SK-N-SH (cell line): ENCODE measurements at regions not wholly inside any gene's neighbourhood (a gene's known extent, or its start where the extent isn't known, plus 50 kb on each side); places are given as distances from the start of the nearest gene placed in this dataset.

Experiments used
- CTCF ChIA-PET: fragments of 300-600, 350-600 bp; formaldehyde crosslinking; extraction: SDS; loops from one replicate; lab custom pipeline; 2021; lab: Yijun Ruan, JAX
- POLR2A ChIA-PET: fragments of 350-600 bp; sonication (Branson Sonifier 250); formaldehyde crosslinking; extraction: SDS; loops from one replicate; lab custom pipeline; 2020; ENCODE audit warnings: antibody characterized with exemption, inconsistent platforms; lab: Yijun Ruan, JAX
- DNase-seq: peaks from one replicate; pipeline ENCODE4 v3.0.0; 2012
- H2AFZ ChIP-seq: fragments of 200-600 bp; sonication (generic); 2 replicates; pipeline ENCODE4 v1.8.1; 2016; ENCODE audit warnings: antibody characterized with exemption, mild to moderate bottlenecking, low read depth
- H3F3A ChIP-seq: fragments of 200-600 bp; sonication (generic); replicated peaks from 2 replicates; pipeline ENCODE3; 2016; ENCODE audit warnings: antibody characterized with exemption, mild to moderate bottlenecking; ENCODE audit not compliant: insufficient read depth
- H3K27ac ChIP-seq, 2 experiments: fragments of 200-500 bp in 1 of 2; fragments of 200-600 bp in 1 of 2; sonication (Bioruptor generic) in 1 of 2; sonication (generic), shearing (Covaris generic) in 1 of 2; 2 replicates each; pipeline versions ENCODE4 v1.5.1 to v1.6.1; 2014 to 2016; ENCODE audit warnings: low read depth in 2 of 2, inconsistent platforms in 1 of 2, low read length in 1 of 2, mild to moderate bottlenecking in 1 of 2, mixed read lengths in 1 of 2
- H3K27me3 ChIP-seq: fragments of 200-600 bp; sonication (generic), shearing (Covaris generic); 2 replicates; pipeline ENCODE4 v1.6.1; 2016; ENCODE audit warnings: mixed run types; ENCODE audit not compliant: insufficient read depth
- H3K36me3 ChIP-seq, 2 experiments: fragments of 200-500 bp in 1 of 2; fragments of 200-600 bp in 1 of 2; sonication (Bioruptor generic) in 1 of 2; sonication (generic) in 1 of 2; replicated peaks in 1 of 2; 2 replicates each; pipeline versions ENCODE3 to v1.5.1; 2014 to 2016; ENCODE audit warnings: low read length in 1 of 2, mild to moderate bottlenecking in 1 of 2; ENCODE audit not compliant: insufficient read depth in 2 of 2, control insufficient read depth in 1 of 2
- H3K4me1 ChIP-seq, 2 experiments: fragments of 200-500 bp in 1 of 2; fragments of 200-600 bp in 1 of 2; sonication (Bioruptor generic) in 1 of 2; sonication (generic), shearing (Covaris generic) in 1 of 2; 2 replicates each; pipeline versions ENCODE4 v1.5.1 to v1.6.1; 2014 to 2016; ENCODE audit warnings: low read depth in 1 of 2, low read length in 1 of 2, mixed run types in 1 of 2; ENCODE audit not compliant: insufficient read depth in 2 of 2, control insufficient read depth in 1 of 2
- H3K4me2 ChIP-seq: fragments of 200-600 bp; sonication (generic), shearing (Covaris generic); 2 replicates; pipeline ENCODE4 v1.6.1; 2017; ENCODE audit warnings: mixed run types
- H3K4me3 ChIP-seq, 2 experiments: fragments of 200-500 bp in 1 of 2; fragments of 200-600 bp in 1 of 2; sonication (Bioruptor generic) in 1 of 2; sonication (generic), shearing (Covaris generic) in 1 of 2; 2 replicates each; pipeline versions ENCODE4 v1.5.1 to v1.8.1; 2014 to 2016; ENCODE audit warnings: low read depth in 2 of 2, inconsistent platforms in 1 of 2, low read length in 1 of 2, mild to moderate bottlenecking in 1 of 2, mixed read lengths in 1 of 2, moderate library complexity in 1 of 2
- H3K79me2 ChIP-seq: fragments of 200-600 bp; sonication (generic); 2 replicates; pipeline ENCODE4 v1.8.1; 2017; ENCODE audit warnings: mild to moderate bottlenecking; ENCODE audit not compliant: insufficient read depth
- H3K9ac ChIP-seq: fragments of 200-600 bp; sonication (generic); 2 replicates; pipeline ENCODE4 v1.6.1; 2017; ENCODE audit warnings: mixed run types
- H3K9me2 ChIP-seq: fragments of 200-600 bp; sonication (generic); 2 replicates; pipeline ENCODE4 v1.6.1; 2017; ENCODE audit warnings: mixed run types
- H3K9me3 ChIP-seq: fragments of 200-600 bp; sonication (generic); 2 replicates; pipeline ENCODE4 v1.6.1; 2017; ENCODE audit warnings: mixed run types, mild to moderate bottlenecking, moderate library complexity
- H4K20me1 ChIP-seq: fragments of 200-600 bp; sonication (generic); 2 replicates; pipeline ENCODE4 v1.6.1; 2017; ENCODE audit warnings: mild to moderate bottlenecking, mixed run types; ENCODE audit not compliant: insufficient read depth
- CHD2 ChIP-seq: fragments of 150-350 bp; IDR thresholded peaks from 2 replicates; pipeline ENCODE4 v1.6.1; 2018; ENCODE audit warnings: low read length; ENCODE audit not compliant: partially characterized antibody
- ELF1 ChIP-seq: IDR thresholded peaks from 2 replicates; pipeline ENCODE4 v1.4.0; 2012
- EP300 ChIP-seq, 2 experiments: IDR thresholded peaks; 2 replicates each; pipeline versions ENCODE4 v1.4.0 to v1.6.1; 2012; ENCODE audit warnings: borderline replicate concordance in 1 of 2, low read depth in 1 of 2, low read length in 1 of 2
- FOXM1 ChIP-seq: IDR thresholded peaks from 2 replicates; pipeline ENCODE4 v1.4.0; 2012; ENCODE audit warnings: low read depth, mild to moderate bottlenecking
- GABPA ChIP-seq: IDR thresholded peaks from 2 replicates; pipeline ENCODE4 v1.4.0; 2012; ENCODE audit warnings: low read depth, mild to moderate bottlenecking
- JUND ChIP-seq: IDR thresholded peaks from 2 replicates; pipeline ENCODE4 v1.4.0; 2012
- RAD21 ChIP-seq: IDR thresholded peaks from 2 replicates; pipeline ENCODE4 v1.6.1; 2012; ENCODE audit warnings: mild to moderate bottlenecking, low read length
- SMC3 ChIP-seq: IDR thresholded peaks from 2 replicates; pipeline ENCODE4 v1.6.1; 2012; ENCODE audit warnings: low read depth, low read length, improper control_type of control experiment
- TCF12 ChIP-seq: IDR thresholded peaks from 2 replicates; pipeline ENCODE4 v1.4.0; 2012
- TEAD4 ChIP-seq: IDR thresholded peaks from 2 replicates; pipeline ENCODE4 v1.4.0; 2012; ENCODE audit warnings: mild to moderate bottlenecking, borderline replicate concordance; ENCODE audit not compliant: insufficient read depth
- WGBS: methylation state at CpG from one replicate; pipeline ENCODE4 v1.1.6; 2017; ENCODE audit warnings: low lambda C conversion rate; 5-methylcytosine and 5-hydroxymethylcytosine counted together
- TF ChIP-seq, protein P1 (sequence below): fragments of 150-350 bp; IDR thresholded peaks from 2 replicates; pipeline ENCODE4 v1.6.1; 2016; ENCODE audit warnings: mild to moderate bottlenecking, low read depth, low read length
- TF ChIP-seq, protein P2 (sequence below): IDR thresholded peaks from 2 replicates; pipeline ENCODE4 v1.6.1; 2012; ENCODE audit warnings: mild to moderate bottlenecking, low read depth, low read length, moderate library complexity

DNA sequence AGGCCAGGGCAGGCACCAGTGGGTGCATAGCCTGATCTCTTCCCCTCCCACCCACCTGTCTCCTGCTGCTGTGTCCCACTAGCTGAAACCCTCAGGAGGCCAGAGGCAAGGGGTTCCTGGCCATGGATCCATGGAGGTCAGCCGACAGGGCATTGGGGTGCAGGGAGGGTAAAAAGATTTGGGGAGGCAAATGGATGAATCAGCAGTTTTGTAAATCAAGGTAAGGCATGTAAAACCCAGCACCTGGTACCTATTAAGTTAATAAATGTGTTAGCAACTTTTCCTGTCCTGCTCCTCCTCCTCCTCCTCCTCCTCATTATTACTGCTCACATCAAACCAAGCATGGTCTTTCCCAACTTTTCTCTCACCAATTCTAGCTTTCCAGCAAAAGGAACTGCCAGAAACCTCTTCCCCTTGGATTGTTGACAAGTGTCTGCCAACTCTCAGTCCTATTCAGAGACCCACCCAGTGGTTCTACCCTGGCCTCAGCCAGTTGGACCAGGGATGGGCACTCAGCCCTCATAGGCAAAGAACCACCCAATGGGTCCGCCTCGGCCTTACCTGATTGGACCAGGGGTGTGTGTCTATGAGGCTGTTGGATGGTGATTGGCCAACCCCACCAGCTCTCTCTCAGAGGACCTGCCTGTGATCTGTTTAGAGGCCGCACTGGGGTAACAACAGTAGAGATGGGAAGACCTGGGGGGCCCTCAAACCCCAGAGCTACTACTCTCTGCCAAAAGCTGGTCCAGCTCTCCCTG, 155.7 kb upstream of the GSC start:
- no peaks in the 10 kb centered on the region for H3F3A ChIP-seq
- TF ChIP-seq GABPA (no peak), FOXM1 (no peak)
- TF ChIP-seq, all 33 proteins: peak for 0
- Histone ChIP-seq H3K9me3 (no peaks in the 10 kb centered on the region), H3K9me2 (no peaks in the 10 kb centered on the region), H4K20me1 (no peaks in the 10 kb centered on the region), H3K4me1 (no peaks in the 10 kb centered on the region), H3K36me3 (no peaks in the 10 kb centered on the region), H3K27ac (no peak overlapping the region), H3K4me3 (no peak overlapping the region), H3K27me3 (no peaks in the 10 kb centered on the region), H3K9ac (no peak overlapping the region), H3K4me2 (no peak overlapping the region), H3K79me2 (no peaks in the 10 kb centered on the region), H2AFZ (no peak overlapping the region)
- no peak for DNase-seq
- ChIA-PET POLR2A (no interaction called here), CTCF (no interaction called here)
- WGBS: 63% methylated on average over 4 of the region's 4 CpGs

DNA sequence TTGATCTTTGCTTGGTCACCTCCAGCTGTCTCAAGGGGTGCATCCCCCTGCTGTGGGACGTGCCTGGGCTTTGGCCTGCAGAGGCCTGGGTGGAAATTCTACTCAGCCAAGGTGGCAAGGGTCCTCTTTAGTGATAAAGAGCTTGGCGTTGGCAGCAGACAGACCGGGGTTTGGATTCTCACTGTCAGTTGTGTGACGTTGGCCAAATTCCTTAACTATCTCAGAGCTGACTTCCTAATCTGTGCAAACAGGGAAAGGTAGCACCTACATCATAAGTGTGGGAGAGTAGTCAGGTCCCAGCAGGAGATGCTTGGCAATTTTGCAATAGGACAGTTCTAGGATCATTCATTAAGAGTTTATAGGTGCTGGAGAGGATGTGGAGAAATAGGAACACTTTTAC, 154.3 kb upstream of the GSC start:
- H3F3A ChIP-seq: no peaks in the 10 kb centered on the region
- ChIA-PET CTCF (no interaction called here), POLR2A (no interaction called here)
- 60% methylated on average over 4 of the region's 4 CpGs for WGBS
- H2AFZ ChIP-seq: no peak overlapping the region
- H3K79me2 ChIP-seq: no peaks in the 10 kb centered on the region
- no peaks in the 10 kb centered on the region for H3K4me1 ChIP-seq
- H3K9ac ChIP-seq: no peak overlapping the region
- H3K4me2 ChIP-seq: no peak overlapping the region
- TF ChIP-seq EP300 (IDR thresholded peaks at IDR 0.05; ENCODE audit: borderline replicate concordance in 1 of 2, low read depth in 1 of 2, low read length in 1 of 2) (no peak), JUND (no peak), ELF1 (no peak), RAD21 (no peak), TEAD4 (no peak), SMC3 (no peak), CHD2 (no peak), FOXM1 (no peak), TCF12 (no peak)
- TF ChIP-seq, protein P1, sequence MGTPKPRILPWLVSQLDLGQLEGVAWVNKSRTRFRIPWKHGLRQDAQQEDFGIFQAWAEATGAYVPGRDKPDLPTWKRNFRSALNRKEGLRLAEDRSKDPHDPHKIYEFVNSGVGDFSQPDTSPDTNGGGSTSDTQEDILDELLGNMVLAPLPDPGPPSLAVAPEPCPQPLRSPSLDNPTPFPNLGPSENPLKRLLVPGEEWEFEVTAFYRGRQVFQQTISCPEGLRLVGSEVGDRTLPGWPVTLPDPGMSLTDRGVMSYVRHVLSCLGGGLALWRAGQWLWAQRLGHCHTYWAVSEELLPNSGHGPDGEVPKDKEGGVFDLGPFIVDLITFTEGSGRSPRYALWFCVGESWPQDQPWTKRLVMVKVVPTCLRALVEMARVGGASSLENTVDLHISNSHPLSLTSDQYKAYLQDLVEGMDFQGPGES: no peak
- TF ChIP-seq, protein P2, sequence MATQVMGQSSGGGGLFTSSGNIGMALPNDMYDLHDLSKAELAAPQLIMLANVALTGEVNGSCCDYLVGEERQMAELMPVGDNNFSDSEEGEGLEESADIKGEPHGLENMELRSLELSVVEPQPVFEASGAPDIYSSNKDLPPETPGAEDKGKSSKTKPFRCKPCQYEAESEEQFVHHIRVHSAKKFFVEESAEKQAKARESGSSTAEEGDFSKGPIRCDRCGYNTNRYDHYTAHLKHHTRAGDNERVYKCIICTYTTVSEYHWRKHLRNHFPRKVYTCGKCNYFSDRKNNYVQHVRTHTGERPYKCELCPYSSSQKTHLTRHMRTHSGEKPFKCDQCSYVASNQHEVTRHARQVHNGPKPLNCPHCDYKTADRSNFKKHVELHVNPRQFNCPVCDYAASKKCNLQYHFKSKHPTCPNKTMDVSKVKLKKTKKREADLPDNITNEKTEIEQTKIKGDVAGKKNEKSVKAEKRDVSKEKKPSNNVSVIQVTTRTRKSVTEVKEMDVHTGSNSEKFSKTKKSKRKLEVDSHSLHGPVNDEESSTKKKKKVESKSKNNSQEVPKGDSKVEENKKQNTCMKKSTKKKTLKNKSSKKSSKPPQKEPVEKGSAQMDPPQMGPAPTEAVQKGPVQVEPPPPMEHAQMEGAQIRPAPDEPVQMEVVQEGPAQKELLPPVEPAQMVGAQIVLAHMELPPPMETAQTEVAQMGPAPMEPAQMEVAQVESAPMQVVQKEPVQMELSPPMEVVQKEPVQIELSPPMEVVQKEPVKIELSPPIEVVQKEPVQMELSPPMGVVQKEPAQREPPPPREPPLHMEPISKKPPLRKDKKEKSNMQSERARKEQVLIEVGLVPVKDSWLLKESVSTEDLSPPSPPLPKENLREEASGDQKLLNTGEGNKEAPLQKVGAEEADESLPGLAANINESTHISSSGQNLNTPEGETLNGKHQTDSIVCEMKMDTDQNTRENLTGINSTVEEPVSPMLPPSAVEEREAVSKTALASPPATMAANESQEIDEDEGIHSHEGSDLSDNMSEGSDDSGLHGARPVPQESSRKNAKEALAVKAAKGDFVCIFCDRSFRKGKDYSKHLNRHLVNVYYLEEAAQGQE: no peak
- TF ChIP-seq, all 33 proteins: peak for 0
- Histone ChIP-seq H4K20me1 (no peaks in the 10 kb centered on the region), H3K36me3 (no peaks in the 10 kb centered on the region), H3K4me3 (no peak overlapping the region), H3K9me2 (no peaks in the 10 kb centered on the region), H3K27ac (no peak overlapping the region), H3K27me3 (no peaks in the 10 kb centered on the region), H3K9me3 (no peaks in the 10 kb centered on the region)
- no peak for DNase-seq
